ENCODE measurements at regions not wholly inside any gene's neighbourhood (a gene's known extent, or its start where the extent isn't known, plus 50 kb on each side); places are given as distances from the start of the nearest gene placed in this dataset.
"Not testable (repeated sequence)": the region's sequence is repeated elsewhere in the genome, so short reads cannot be mapped to it uniquely, and the experiment has no call there.

- not testable (repeated sequence) for TF ChIP-seq CTCF (conservative IDR thresholded peaks at IDR 0.05); EZH2 (IDR thresholded peaks at IDR 0.05; ENCODE audit: low read depth)
Observed at GRCh38 chr16:60936189-60936588, 1100.0 kb downstream of the CDH8 start.

All from PC-9 (cell line).